ENCODE measurements at regions not wholly inside any gene's neighbourhood (a gene's known extent, or its start where the extent isn't known, plus 50 kb on each side); places are given as distances from the start of the nearest gene placed in this dataset.

DNA sequence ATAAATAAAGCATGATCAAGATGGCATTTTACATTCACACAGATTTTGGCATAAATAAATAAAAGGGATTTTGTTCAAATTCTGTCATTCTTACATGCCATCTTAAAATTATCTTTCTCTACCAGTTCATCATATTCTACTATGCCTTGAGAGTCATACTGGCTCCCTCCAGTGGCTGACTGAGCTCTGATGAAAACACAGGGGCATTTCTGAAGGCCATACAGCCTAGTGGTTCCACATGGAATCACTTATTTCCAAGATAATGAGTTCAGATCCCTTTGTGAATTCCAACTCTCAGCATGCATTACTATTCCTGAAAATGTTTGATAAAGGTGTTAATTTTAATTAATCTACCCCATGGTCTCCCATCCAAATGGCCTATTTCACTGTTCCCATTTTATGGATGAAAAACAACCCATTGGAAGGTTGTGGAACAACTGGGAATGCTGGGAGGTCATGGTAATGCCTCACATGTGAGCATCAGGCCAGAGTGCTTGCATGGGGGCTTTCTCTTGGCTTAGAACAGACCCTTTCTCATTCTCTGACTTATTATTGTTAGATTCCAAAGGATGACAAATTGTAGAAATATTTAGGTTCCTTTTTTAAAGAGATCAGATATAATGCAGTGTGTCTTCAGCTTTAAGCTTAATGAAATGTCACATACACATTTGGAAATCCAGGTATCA is 622.4 kb upstream of the PKN2 start:
- intact Hi-C loops (cut with DNase I): no loop called here
- Histone ChIP-seq H3K4me3 (no peak overlapping the region), H3K27ac (no peak overlapping the region), H3K36me3 (no peaks in the 10 kb centered on the region), H3K4me1 (peaks cover 5% of the 10 kb centered on the region), H3K27me3 (no peaks in the 10 kb centered on the region), H3K9me3 (no peaks in the 10 kb centered on the region)
- TF ChIP-seq, protein P1, sequence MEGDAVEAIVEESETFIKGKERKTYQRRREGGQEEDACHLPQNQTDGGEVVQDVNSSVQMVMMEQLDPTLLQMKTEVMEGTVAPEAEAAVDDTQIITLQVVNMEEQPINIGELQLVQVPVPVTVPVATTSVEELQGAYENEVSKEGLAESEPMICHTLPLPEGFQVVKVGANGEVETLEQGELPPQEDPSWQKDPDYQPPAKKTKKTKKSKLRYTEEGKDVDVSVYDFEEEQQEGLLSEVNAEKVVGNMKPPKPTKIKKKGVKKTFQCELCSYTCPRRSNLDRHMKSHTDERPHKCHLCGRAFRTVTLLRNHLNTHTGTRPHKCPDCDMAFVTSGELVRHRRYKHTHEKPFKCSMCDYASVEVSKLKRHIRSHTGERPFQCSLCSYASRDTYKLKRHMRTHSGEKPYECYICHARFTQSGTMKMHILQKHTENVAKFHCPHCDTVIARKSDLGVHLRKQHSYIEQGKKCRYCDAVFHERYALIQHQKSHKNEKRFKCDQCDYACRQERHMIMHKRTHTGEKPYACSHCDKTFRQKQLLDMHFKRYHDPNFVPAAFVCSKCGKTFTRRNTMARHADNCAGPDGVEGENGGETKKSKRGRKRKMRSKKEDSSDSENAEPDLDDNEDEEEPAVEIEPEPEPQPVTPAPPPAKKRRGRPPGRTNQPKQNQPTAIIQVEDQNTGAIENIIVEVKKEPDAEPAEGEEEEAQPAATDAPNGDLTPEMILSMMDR (IDR thresholded peaks at IDR 0.05): peak in 1 of 3 experiments; percentile 38
- no peak for TF ChIP-seq POLR2A (IDR thresholded peaks at IDR 0.05)
- no peak for TF ChIP-seq POLR2AphosphoS5 (IDR thresholded peaks at IDR 0.05; ENCODE audit: insufficient read depth in 1 of 2, low read depth in 1 of 2)
- DNase-seq (ENCODE audit: extremely low spot score in 2 of 2): no peak

DNA sequence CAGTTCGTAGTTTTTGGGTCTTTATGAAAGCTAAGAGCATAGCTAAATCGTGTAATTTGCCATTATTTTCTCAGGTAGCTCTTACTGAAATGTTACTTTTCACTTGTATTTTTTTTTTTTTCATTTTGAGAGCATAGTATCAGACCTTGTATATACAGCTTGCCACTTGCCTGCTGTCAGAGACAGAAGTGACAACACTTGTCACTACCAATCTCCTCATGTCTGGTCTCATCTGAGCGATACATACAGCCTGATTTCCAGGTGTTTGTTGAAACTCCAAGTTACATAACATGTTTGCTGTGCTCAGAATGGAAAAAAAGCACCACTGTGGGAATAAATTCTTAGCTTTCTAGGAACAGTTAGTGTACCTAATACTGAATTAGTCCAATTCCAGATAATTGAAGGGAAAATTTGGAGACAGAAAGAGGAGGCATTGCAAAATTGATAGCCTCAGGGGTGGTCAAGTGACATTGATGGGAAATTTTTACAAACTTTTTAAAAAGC is 621.4 kb upstream of the PKN2 start:
- Histone ChIP-seq H3K4me1 (peaks cover 5% of the 10 kb centered on the region), H3K9me3 (no peaks in the 10 kb centered on the region), H3K27ac (no peak overlapping the region), H3K36me3 (no peaks in the 10 kb centered on the region), H3K4me3 (no peak overlapping the region), H3K27me3 (no peaks in the 10 kb centered on the region)
- TF ChIP-seq POLR2A (IDR thresholded peaks at IDR 0.05): no peak
- TF ChIP-seq POLR2AphosphoS5 (IDR thresholded peaks at IDR 0.05; ENCODE audit: insufficient read depth in 1 of 2, low read depth in 1 of 2): no peak
- TF ChIP-seq, protein P1 (IDR thresholded peaks at IDR 0.05): no peak
- no peak for DNase-seq (ENCODE audit: extremely low spot score in 2 of 2)
- intact Hi-C loops (cut with DNase I): no loop called here

DNA sequence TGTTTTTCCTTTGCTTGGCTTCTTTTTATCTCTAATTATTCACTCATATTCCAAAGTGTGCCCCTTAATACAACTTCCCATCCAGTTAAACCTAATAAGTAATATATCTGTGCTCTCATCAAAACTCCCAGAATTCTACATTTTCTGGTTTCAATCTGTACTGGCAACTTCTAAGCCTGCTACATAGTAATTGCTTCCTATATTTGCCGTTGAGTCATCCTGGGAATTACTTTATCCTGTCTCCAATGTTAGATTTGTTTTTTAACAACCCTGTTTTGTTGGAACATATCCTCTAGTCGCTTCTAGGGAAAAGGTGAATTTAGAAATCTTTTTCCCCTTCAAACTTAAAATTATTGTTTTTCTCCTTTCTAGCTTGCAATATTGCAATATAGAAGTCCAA is 620.5 kb upstream of the PKN2 start:
- no peak for DNase-seq (ENCODE audit: extremely low spot score in 2 of 2)
- H3K4me3 ChIP-seq: no peak overlapping the region
- no peak overlapping the region for H3K27ac ChIP-seq
- H3K4me1 ChIP-seq: peaks cover 5% of the 10 kb centered on the region
- H3K27me3 ChIP-seq: no peaks in the 10 kb centered on the region
- TF ChIP-seq POLR2A (IDR thresholded peaks at IDR 0.05): no peak
- TF ChIP-seq, protein P1 (IDR thresholded peaks at IDR 0.05): no peak
- no peak for TF ChIP-seq POLR2AphosphoS5 (IDR thresholded peaks at IDR 0.05; ENCODE audit: insufficient read depth in 1 of 2, low read depth in 1 of 2)
- no peaks in the 10 kb centered on the region for H3K36me3 ChIP-seq
- intact Hi-C loops (cut with DNase I): no loop called here
- H3K9me3 ChIP-seq: no peaks in the 10 kb centered on the region

DNA sequence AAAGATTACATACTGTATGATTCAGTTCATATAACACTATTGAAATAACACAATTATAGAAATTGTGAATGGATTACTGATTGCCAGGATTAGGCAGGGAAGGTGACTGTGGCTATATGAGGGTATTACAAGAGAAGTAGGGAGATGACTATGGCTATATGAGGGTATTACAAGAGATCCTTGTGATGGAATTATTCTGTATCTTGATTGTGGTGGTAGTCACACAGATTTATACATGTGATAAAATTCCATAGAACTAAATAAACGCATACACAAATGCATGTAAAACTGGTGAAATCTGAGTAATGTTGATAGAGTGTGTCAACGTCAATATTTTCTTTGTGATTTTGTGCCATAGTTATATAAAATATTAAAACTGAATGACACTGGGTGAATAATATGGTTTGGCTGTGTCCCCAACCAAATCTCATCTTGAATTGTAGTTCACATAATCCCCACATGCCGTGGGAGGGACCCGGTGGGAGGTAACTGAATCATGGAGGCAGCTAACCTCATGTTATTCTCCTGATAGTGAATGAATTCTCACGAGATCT is 615.6 kb upstream of the PKN2 start:
- TF ChIP-seq, protein P1 (IDR thresholded peaks at IDR 0.05): no peak
- no peak for TF ChIP-seq POLR2A (IDR thresholded peaks at IDR 0.05)

DNA sequence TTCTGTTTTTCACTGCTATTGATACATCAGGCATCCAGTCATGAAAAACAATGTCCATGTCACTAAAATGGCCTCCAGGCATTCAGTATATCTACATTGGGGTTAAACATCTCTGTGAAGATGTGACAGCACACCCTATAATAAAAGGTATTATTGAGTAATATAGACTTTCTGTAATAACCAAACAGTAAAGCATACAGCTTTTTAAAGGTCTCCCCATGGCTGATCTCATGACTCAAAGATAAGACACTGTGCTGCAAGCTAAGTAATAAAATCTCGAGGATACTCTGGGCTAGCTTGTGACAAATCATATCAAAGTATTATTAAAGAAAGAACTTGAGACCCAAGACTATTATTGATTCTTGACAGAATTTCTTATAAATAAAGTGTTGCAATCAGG is 613.1 kb upstream of the PKN2 start:
- Histone ChIP-seq H3K4me3 (no peak overlapping the region), H3K27ac (no peak overlapping the region), H3K9me3 (no peaks in the 10 kb centered on the region), H3K4me1 (no peaks in the 10 kb centered on the region), H3K27me3 (no peaks in the 10 kb centered on the region), H3K36me3 (no peaks in the 10 kb centered on the region)
- no peak for DNase-seq (ENCODE audit: extremely low spot score in 2 of 2)
- intact Hi-C loops (cut with DNase I): no loop called here
- TF ChIP-seq, protein P1 (IDR thresholded peaks at IDR 0.05): no peak
- TF ChIP-seq POLR2A (IDR thresholded peaks at IDR 0.05) (no peak), POLR2AphosphoS5 (IDR thresholded peaks at IDR 0.05; ENCODE audit: insufficient read depth in 1 of 2, low read depth in 1 of 2) (no peak)

More for the DNA sequence above, 615.6 kb upstream of the PKN2 start:
- no peaks in the 10 kb centered on the region for H3K9me3 ChIP-seq
- no peaks in the 10 kb centered on the region for H3K27me3 ChIP-seq
- H3K4me1 ChIP-seq: no peaks in the 10 kb centered on the region
- no peak for DNase-seq (ENCODE audit: extremely low spot score in 2 of 2)
- intact Hi-C loops (cut with DNase I): no loop called here
- H3K4me3 ChIP-seq: no peak overlapping the region
- H3K27ac ChIP-seq: no peak overlapping the region
- no peaks in the 10 kb centered on the region for H3K36me3 ChIP-seq
